Kidney epithelial cell (primary cell): ENCODE measurements at regions not wholly inside any gene's neighbourhood (a gene's known extent, or its start where the extent isn't known, plus 50 kb on each side); places are given as distances from the start of the nearest gene placed in this dataset.
A peak's percentile ranks its signal among the peaks of the same experiment; 100 is the strongest.

ENCODE experiments used
- DNase-seq: peaks from one replicate; pipeline ENCODE4 v3.0.0-alpha.2; 2010; ENCODE audit warnings: low read depth
- H3K27me3 ChIP-seq: 2 replicates; pipeline ENCODE4 v1.6.0; 2011; ENCODE audit warnings: low read length; ENCODE audit not compliant: control insufficient read depth, insufficient read depth
- H3K36me3 ChIP-seq: 2 replicates; pipeline ENCODE4 v1.5.1; 2011; ENCODE audit warnings: low read length; ENCODE audit not compliant: control insufficient read depth, insufficient read depth
- H3K4me3 ChIP-seq: 2 replicates; pipeline ENCODE4 v1.5.1; 2011; ENCODE audit warnings: low read depth, mild to moderate bottlenecking, control low read depth, low read length
- CTCF ChIP-seq: IDR thresholded peaks from 2 replicates; pipeline ENCODE4 v1.5.1; 2011; ENCODE audit warnings: mild to moderate bottlenecking, moderate library complexity, low read length, control low read depth, inconsistent platforms; ENCODE audit not compliant: insufficient read depth, poor library complexity, severe bottlenecking

GRCh38 chr15:93466380-93466779 lies 377.4 kb upstream of the RGMA start:
- Histone ChIP-seq H3K4me3 (no peak overlapping the region), H3K36me3 (no peaks in the 10 kb centered on the region), H3K27me3 (no peaks in the 10 kb centered on the region)
- no peak for DNase-seq
- TF ChIP-seq CTCF: no peak

- H3K36me3 ChIP-seq: no peaks in the 10 kb centered on the region
- H3K27me3 ChIP-seq: no peaks in the 10 kb centered on the region
- TF ChIP-seq CTCF: no peak
- no peak for DNase-seq
- H3K4me3 ChIP-seq: no peak overlapping the region
Observed at GRCh38 chr15:93462690-93463089, 373.7 kb upstream of the RGMA start.

GRCh38 chr15:93460717-93461116 lies 371.7 kb upstream of the RGMA start:
- peak; percentile 70 for DNase-seq
- H3K4me3 ChIP-seq: no peak overlapping the region

GRCh38 chr15:93459396-93459795 lies 370.4 kb upstream of the RGMA start:
- no peak for DNase-seq
- Histone ChIP-seq H3K27me3 (no peaks in the 10 kb centered on the region), H3K4me3 (no peak overlapping the region), H3K36me3 (no peaks in the 10 kb centered on the region)
- no peak for TF ChIP-seq CTCF

More at GRCh38 chr15:93460717-93461116, 371.7 kb upstream of the RGMA start:
- no peak for TF ChIP-seq CTCF
- Histone ChIP-seq H3K36me3 (no peaks in the 10 kb centered on the region), H3K27me3 (no peaks in the 10 kb centered on the region)

- H3K4me3 ChIP-seq: no peak overlapping the region
- no peak for TF ChIP-seq CTCF
- DNase-seq: no peak
- H3K36me3 ChIP-seq: no peaks in the 10 kb centered on the region
- H3K27me3 ChIP-seq: no peaks in the 10 kb centered on the region
Observed at GRCh38 chr15:93458597-93458996, 369.6 kb upstream of the RGMA start.

- no peaks in the 10 kb centered on the region for H3K36me3 ChIP-seq
- no peak for DNase-seq
- H3K4me3 ChIP-seq: no peak overlapping the region
- H3K27me3 ChIP-seq: no peaks in the 10 kb centered on the region
- no peak for TF ChIP-seq CTCF
Observed at GRCh38 chr15:93454788-93455187, 365.8 kb upstream of the RGMA start.
